GM19372 (cell line): ENCODE measurements at regions not wholly inside any gene's neighbourhood (a gene's known extent, or its start where the extent isn't known, plus 50 kb on each side); places are given as distances from the start of the nearest gene placed in this dataset.

ENCODE experiments used
- ATAC-seq: cut with Tn5 transposase; IDR thresholded peaks from one replicate; pipeline ENCODE4 v1.9.1; 2021; ENCODE audit warnings: mild to moderate bottlenecking, low read depth, moderate library complexity; ENCODE audit not compliant: unreplicated experiment

GRCh38 chr10:117698809-117699208, 156.3 kb downstream of the EMX2 start:
- ATAC-seq, result no peak

- ATAC-seq, result no peak
Observed at GRCh38 chr10:117699436-117700075, 157.0 kb downstream of the EMX2 start.

GRCh38 chr10:117710181-117710798, 167.7 kb downstream of the EMX2 start:
- ATAC-seq, result no peak

GRCh38 chr10:117716889-117717288, 174.3 kb downstream of the EMX2 start:
- no peak for ATAC-seq

- no peak for ATAC-seq
Observed at GRCh38 chr10:117718986-117719920, 176.7 kb downstream of the EMX2 start.

- no peak for ATAC-seq
Observed at GRCh38 chr10:117720931-117721835, 178.6 kb downstream of the EMX2 start.

- ATAC-seq, result no peak
Observed at GRCh38 chr10:117721873-117722272, 179.3 kb downstream of the EMX2 start.

GRCh38 chr10:117723343-117723742, 180.8 kb downstream of the EMX2 start:
- ATAC-seq, result no peak

GRCh38 chr10:117725993-117726392, 183.4 kb downstream of the EMX2 start:
- no peak for ATAC-seq

- ATAC-seq, result no peak
Observed at GRCh38 chr10:117726596-117727295, 184.2 kb downstream of the EMX2 start.

- no peak for ATAC-seq
Observed at GRCh38 chr10:117727421-117727820, 184.9 kb downstream of the EMX2 start.

- ATAC-seq, result no peak
Observed at GRCh38 chr10:117728087-117728486, 185.5 kb downstream of the EMX2 start.

GRCh38 chr10:117729156-117729555, 186.6 kb downstream of the EMX2 start:
- ATAC-seq, result no peak

- ATAC-seq, result no peak
Observed at GRCh38 chr10:117731121-117731791, 188.7 kb downstream of the EMX2 start.

- ATAC-seq, result no peak
Observed at GRCh38 chr10:117734731-117735405, 192.3 kb downstream of the EMX2 start.

- no peak for ATAC-seq
Observed at GRCh38 chr10:117736655-117737054, 194.1 kb downstream of the EMX2 start.

- ATAC-seq, result no peak
Observed at GRCh38 chr10:117740088-117740487, 197.5 kb downstream of the EMX2 start.

GRCh38 chr10:117740691-117741222, 198.2 kb downstream of the EMX2 start:
- no peak for ATAC-seq
